Calu3 (cell line): ENCODE measurements at regions not wholly inside any gene's neighbourhood (a gene's known extent, or its start where the extent isn't known, plus 50 kb on each side); places are given as distances from the start of the nearest gene placed in this dataset.

ENCODE experiments used
- BruUV-seq: library from RNA; stranded (reverse); fragments of 400-500 nt; replicated peaks from 2 replicates; lab custom pipeline; 2021; lab: Mats Ljungman, UMichigan
- CTCF ChIA-PET: fragments of 300-600 bp; sonication (Branson Sonifier 250); formaldehyde crosslinking; loops from one replicate; lab custom pipeline; 2022; ENCODE audit warnings: antibody characterized with exemption; lab: Charles Lee
- DNase-seq: peaks from one replicate; pipeline ENCODE4 v3.0.0; 2022
- H3K27ac Mint-ChIP-seq: one replicate; pipeline ENCODE4 v1.8.0; 2022; ENCODE audit warnings: mixed read lengths; ENCODE audit not compliant: unreplicated experiment
- H3K27me3 Mint-ChIP-seq: one replicate; pipeline ENCODE4 v1.8.0; 2022; ENCODE audit warnings: mixed read lengths; ENCODE audit not compliant: unreplicated experiment
- H3K36me3 Mint-ChIP-seq: one replicate; pipeline ENCODE4 v1.8.0; 2022; ENCODE audit warnings: mild to moderate bottlenecking, moderate library complexity, mixed read lengths; ENCODE audit not compliant: insufficient read depth, unreplicated experiment
- H3K4me1 Mint-ChIP-seq: one replicate; pipeline ENCODE4 v1.8.0; 2022; ENCODE audit warnings: mild to moderate bottlenecking, low read depth, mixed read lengths; ENCODE audit not compliant: unreplicated experiment
- H3K4me3 Mint-ChIP-seq: one replicate; pipeline ENCODE4 v1.8.0; 2022; ENCODE audit warnings: mild to moderate bottlenecking, low read depth, moderate library complexity, mixed read lengths; ENCODE audit not compliant: unreplicated experiment
- H3K9me3 Mint-ChIP-seq: one replicate; pipeline ENCODE4 v1.8.0; 2022; ENCODE audit warnings: low read depth, mixed read lengths; ENCODE audit not compliant: unreplicated experiment
- intact Hi-C: fragments of 100-400 bp; cut with micrococcal nuclease; formaldehyde crosslinking; loops from one replicate; pipeline ENCODE4 v1.10.0; 2022; ENCODE audit not compliant: unreplicated experiment
- TF ChIP-seq, protein P1 (sequence below): fragments of 200-600 bp; IDR thresholded peaks from one replicate; pipeline ENCODE4 v1.8.0; 2022; ENCODE audit warnings: antibody characterized with exemption; ENCODE audit not compliant: unreplicated experiment

DNA sequence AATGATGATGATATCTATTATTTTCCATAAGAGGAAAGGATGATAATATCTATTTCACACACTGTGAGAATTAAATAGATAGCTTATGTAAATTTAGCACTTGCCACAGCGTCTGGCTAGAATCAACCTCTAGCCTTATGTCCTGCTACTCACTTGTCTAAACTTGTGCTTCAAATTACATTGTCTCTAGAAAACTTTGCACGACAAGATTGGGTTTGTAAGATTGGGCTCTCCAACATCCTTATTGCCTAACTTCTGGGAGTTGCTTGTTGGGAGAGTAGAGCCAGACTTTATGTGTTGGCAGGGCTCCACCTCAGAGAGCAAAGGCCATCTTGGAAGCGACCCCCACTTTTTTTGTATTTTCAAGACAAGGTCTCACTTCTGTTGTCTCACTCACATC, 50.0 kb upstream of the POGK start:
- no peak overlapping the region for H3K27ac Mint-ChIP-seq
- intact Hi-C loops: no loop called here
- H3K36me3 Mint-ChIP-seq: no peaks in the 10 kb centered on the region
- no peak overlapping the region for H3K4me3 Mint-ChIP-seq
- no TSS peak for BruUV-seq
- H3K4me1 Mint-ChIP-seq: no peaks in the 10 kb centered on the region
- CTCF ChIA-PET: no interaction called here
- TF ChIP-seq, protein P1, sequence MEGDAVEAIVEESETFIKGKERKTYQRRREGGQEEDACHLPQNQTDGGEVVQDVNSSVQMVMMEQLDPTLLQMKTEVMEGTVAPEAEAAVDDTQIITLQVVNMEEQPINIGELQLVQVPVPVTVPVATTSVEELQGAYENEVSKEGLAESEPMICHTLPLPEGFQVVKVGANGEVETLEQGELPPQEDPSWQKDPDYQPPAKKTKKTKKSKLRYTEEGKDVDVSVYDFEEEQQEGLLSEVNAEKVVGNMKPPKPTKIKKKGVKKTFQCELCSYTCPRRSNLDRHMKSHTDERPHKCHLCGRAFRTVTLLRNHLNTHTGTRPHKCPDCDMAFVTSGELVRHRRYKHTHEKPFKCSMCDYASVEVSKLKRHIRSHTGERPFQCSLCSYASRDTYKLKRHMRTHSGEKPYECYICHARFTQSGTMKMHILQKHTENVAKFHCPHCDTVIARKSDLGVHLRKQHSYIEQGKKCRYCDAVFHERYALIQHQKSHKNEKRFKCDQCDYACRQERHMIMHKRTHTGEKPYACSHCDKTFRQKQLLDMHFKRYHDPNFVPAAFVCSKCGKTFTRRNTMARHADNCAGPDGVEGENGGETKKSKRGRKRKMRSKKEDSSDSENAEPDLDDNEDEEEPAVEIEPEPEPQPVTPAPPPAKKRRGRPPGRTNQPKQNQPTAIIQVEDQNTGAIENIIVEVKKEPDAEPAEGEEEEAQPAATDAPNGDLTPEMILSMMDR: no peak
- H3K9me3 Mint-ChIP-seq: peaks cover 5% of the 10 kb centered on the region
- no peak for DNase-seq
- peaks cover 1% of the 10 kb centered on the region for H3K27me3 Mint-ChIP-seq
